ENCODE measurements at regions not wholly inside any gene's neighbourhood (a gene's known extent, or its start where the extent isn't known, plus 50 kb on each side); places are given as distances from the start of the nearest gene placed in this dataset.
"Not testable (repeated sequence)": the region's sequence is repeated elsewhere in the genome, so short reads cannot be mapped to it uniquely, and the experiment has no call there.

DNA sequence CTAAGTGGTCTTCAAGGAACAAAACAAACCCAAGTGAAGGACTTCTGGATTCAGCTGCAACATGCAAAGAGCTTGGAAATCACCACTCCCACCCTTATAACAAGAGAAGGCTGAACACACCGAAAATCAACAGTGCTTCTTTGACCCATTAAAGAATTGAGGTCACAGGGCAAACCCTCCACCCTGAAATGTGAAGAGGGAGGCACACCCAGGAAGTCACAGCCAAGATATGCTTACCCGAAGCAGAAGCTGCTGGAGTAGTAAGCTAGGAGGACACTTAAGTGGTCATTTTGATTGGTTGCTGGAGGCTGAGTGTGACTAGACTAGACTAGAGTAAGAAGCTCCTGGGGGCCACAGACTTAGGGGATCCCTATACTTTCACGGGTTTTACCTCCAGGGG, 188.2 kb upstream of the SSTR4 start:
- Histone ChIP-seq H3K27me3 (peaks cover 0 to 2% (median 0%) of the 10 kb centered on the region in 4 donors), H3K4me3 (no peak overlapping the region), H3K27ac (replicated peaks in 1 of 4) (no peak overlapping the region), H3K4me1 (no peaks in the 10 kb centered on the region), H3K36me3 (no peaks in the 10 kb centered on the region), H3K9me3 (peaks cover 0 to 12% (median 7%) of the 10 kb centered on the region in 4 donors)
- DNase-seq (ENCODE audit: extremely low spot score) = peak; percentile 77
- 63% methylated on average over 3 of the region's 3 CpGs for WGBS
- intact Hi-C loops (cut with DNase I) = no loop called here
- TF ChIP-seq POLR2AphosphoS5 (IDR thresholded peaks at IDR 0.05) (no peak), POLR2A (IDR thresholded peaks at IDR 0.05; ENCODE audit: low read depth) (no peak)
- TF ChIP-seq, protein P1, sequence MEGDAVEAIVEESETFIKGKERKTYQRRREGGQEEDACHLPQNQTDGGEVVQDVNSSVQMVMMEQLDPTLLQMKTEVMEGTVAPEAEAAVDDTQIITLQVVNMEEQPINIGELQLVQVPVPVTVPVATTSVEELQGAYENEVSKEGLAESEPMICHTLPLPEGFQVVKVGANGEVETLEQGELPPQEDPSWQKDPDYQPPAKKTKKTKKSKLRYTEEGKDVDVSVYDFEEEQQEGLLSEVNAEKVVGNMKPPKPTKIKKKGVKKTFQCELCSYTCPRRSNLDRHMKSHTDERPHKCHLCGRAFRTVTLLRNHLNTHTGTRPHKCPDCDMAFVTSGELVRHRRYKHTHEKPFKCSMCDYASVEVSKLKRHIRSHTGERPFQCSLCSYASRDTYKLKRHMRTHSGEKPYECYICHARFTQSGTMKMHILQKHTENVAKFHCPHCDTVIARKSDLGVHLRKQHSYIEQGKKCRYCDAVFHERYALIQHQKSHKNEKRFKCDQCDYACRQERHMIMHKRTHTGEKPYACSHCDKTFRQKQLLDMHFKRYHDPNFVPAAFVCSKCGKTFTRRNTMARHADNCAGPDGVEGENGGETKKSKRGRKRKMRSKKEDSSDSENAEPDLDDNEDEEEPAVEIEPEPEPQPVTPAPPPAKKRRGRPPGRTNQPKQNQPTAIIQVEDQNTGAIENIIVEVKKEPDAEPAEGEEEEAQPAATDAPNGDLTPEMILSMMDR (IDR thresholded peaks at IDR 0.05) = no peak

DNA sequence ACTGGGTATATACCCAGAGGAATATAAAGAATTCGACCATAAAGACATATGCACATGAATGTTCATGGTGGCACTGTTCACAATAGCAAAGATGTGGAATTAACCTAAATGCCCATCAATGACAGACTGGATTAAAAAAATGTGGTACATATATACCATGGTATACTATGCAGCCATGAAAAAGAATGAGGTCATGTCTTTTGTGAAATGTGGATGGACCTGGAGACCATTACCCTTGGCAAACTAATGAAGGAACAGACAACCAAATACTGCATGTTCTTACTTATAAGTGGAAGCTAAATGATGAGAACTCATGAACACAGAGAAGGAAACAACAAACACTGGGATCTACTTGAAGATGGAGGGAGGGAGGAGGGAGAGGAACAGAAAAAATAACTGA, 186.7 kb upstream of the SSTR4 start:
- DNase-seq (ENCODE audit: extremely low spot score) = no peak
- no peaks in the 10 kb centered on the region for H3K36me3 ChIP-seq
- no peak overlapping the region for H3K27ac ChIP-seq (replicated peaks in 1 of 4)
- TF ChIP-seq POLR2AphosphoS5 (IDR thresholded peaks at IDR 0.05) (no peak), POLR2A (IDR thresholded peaks at IDR 0.05; ENCODE audit: low read depth) (no peak), EP300 (IDR thresholded peaks at IDR 0.05) (no peak)
- TF ChIP-seq, protein P1 (IDR thresholded peaks at IDR 0.05) = no peak
- H3K9me3 ChIP-seq = peaks cover 0 to 12% (median 9%) of the 10 kb centered on the region in 4 donors
- H3K4me3 ChIP-seq = no peak overlapping the region
- peaks cover 0 to 4% (median 0%) of the 10 kb centered on the region in 4 donors for H3K27me3 ChIP-seq
- intact Hi-C loops (cut with DNase I) = no loop called here
- H3K4me1 ChIP-seq = no peaks in the 10 kb centered on the region
- WGBS = 88% methylated on average over 1 of the region's 1 CpG

DNA sequence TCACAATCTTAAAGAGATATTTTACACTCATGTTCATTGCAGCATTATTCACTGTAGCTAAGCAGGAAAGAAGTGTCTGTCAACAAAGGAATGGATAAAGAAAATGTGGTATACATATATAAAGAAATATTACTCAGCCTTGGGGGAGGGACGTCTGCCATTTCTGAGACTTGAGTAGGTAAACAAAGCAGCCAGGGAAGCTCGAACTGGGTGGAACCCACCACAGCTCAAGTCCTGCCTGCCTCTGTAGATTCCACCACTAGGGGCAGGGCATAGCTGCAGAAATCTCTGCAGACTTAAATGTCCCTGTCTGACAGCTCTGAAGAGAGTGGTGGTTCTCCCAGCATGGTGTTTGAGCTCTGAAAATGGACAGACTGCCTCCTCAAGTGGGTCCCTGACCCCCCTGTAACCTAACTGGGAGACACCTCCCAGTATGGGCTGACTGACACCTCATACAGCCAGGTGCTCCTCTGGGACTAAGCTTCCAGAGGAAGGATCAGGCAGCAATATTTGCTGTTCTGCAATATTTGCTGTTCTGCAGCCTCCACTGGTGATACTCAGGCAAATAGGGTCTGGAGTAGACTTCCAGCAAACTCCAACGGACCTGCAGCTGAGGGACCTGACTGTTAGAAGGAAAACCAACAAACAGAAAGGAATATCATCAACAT, 183.3 kb upstream of the SSTR4 start:
- peaks cover 0 to 16% (median 10%) of the 10 kb centered on the region in 4 donors for H3K9me3 ChIP-seq
- intact Hi-C loops (cut with DNase I) = not testable (repeated sequence)
- WGBS = 23% methylated on average over 3 of the region's 3 CpGs

DNA sequence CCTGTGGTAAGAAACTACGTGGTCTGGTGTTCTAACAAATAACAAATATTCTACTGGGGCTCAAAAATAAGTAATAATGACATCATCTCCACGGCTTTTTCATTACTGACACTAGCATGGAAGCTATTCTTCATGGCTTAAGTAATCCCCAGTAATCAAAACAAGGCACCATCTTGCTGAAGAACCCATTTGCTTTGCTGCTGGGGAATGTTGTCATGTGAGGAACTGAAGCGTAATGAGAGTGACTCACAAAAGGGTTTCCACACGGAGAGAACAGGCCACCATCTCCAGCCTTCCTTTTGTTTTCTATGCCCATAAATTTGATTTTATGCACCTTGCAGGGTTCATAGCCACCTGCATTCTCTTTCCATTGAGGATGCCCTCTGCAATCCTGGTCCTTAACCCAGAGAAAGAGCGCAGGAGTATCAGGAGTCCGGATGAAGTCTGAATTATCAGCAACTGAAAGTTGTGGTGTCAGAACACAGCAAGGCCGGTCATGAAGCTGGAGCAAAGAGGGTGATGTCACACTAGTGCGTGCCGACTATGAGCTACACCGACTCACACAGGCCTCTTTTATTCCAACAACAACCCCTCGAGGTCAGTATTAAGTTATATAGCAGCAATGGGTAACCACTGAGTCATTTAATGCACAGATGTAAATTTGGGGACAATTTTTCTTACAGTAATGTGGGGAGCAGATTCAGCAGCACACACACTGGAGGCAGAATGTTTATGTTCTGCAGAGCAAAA, 173.7 kb upstream of the SSTR4 start:
- H3K4me3 ChIP-seq = no peak overlapping the region
- peaks cover 0 to 10% (median 3%) of the 10 kb centered on the region in 4 donors for H3K4me1 ChIP-seq
- H3K9me3 ChIP-seq = peaks cover 0 to 4% (median 0%) of the 10 kb centered on the region in 4 donors
- 84% methylated on average over 11 of the region's 11 CpGs for whole genome bisulfite sequencing
- no peaks in the 10 kb centered on the region for H3K36me3 ChIP-seq
- H3K27ac ChIP-seq (replicated peaks in 1 of 4) = peak overlapping the region in 2 of 4 donors; percentile 20 to 49
- peaks cover 0 to 4% (median 0%) of the 10 kb centered on the region in 4 donors for H3K27me3 ChIP-seq
- DNase-seq (ENCODE audit: extremely low spot score) = no peak
- TF ChIP-seq EP300 (IDR thresholded peaks at IDR 0.05) (no peak), POLR2A (IDR thresholded peaks at IDR 0.05; ENCODE audit: low read depth) (no peak), POLR2AphosphoS5 (IDR thresholded peaks at IDR 0.05) (no peak)
- TF ChIP-seq, protein P1 (IDR thresholded peaks at IDR 0.05) = no peak
- intact Hi-C loops (cut with DNase I) = no loop called here

More for the DNA sequence above, 183.3 kb upstream of the SSTR4 start:
- H3K27ac ChIP-seq (replicated peaks in 1 of 4); DNase-seq (ENCODE audit: extremely low spot score); H3K4me1 ChIP-seq; H3K36me3 ChIP-seq; H3K4me3 ChIP-seq; H3K27me3 ChIP-seq: not testable (repeated sequence)
- TF ChIP-seq, protein P1 (IDR thresholded peaks at IDR 0.05) = peak in 2 of 3 experiments; percentile 14 to 49
